ENCODE measurements at regions not wholly inside any gene's neighbourhood (a gene's known extent, or its start where the extent isn't known, plus 50 kb on each side); places are given as distances from the start of the nearest gene placed in this dataset.
"Not testable (repeated sequence)": the region's sequence is repeated elsewhere in the genome, so short reads cannot be mapped to it uniquely, and the experiment has no call there.

GRCh38 chr6:144777249-144777648, 492.1 kb downstream of the UTRN start:
- DNase-seq (ENCODE audit: low spot score): no peak

GRCh38 chr6:144778056-144778455, 492.9 kb downstream of the UTRN start:
- DNase-seq (ENCODE audit: low spot score): no peak

GRCh38 chr6:144778773-144779492, 493.8 kb downstream of the UTRN start:
- DNase-seq (ENCODE audit: low spot score): no peak

GRCh38 chr6:144781836-144782235, 496.7 kb downstream of the UTRN start:
- DNase-seq (ENCODE audit: low spot score): no peak

- no peak for DNase-seq (ENCODE audit: low spot score)
These were observed 497.5 kb downstream of the UTRN start for GRCh38 chr6:144782634-144783033.

- no peak for DNase-seq (ENCODE audit: low spot score)
These were observed 499.9 kb downstream of the UTRN start for GRCh38 chr6:144785056-144785455.

GRCh38 chr6:144786825-144787224, 501.7 kb downstream of the UTRN start:
- no peak for DNase-seq (ENCODE audit: low spot score)

- DNase-seq (ENCODE audit: low spot score): no peak
These were observed 508.6 kb downstream of the UTRN start for GRCh38 chr6:144793744-144794143.

GRCh38 chr6:144795022-144795421, 509.9 kb downstream of the UTRN start:
- DNase-seq (ENCODE audit: low spot score): not testable (repeated sequence)

GRCh38 chr6:144796070-144796469, 510.9 kb downstream of the UTRN start:
- DNase-seq (ENCODE audit: low spot score): no peak

GRCh38 chr6:144797881-144798589, 512.9 kb downstream of the UTRN start:
- no peak for DNase-seq (ENCODE audit: low spot score)

- DNase-seq (ENCODE audit: low spot score): no peak
These were observed 519.2 kb downstream of the UTRN start for GRCh38 chr6:144804246-144804790.

GRCh38 chr6:144805049-144805448, 519.9 kb downstream of the UTRN start:
- DNase-seq (ENCODE audit: low spot score): no peak

GRCh38 chr6:144806222-144806621, 521.1 kb downstream of the UTRN start:
- no peak for DNase-seq (ENCODE audit: low spot score)

- no peak for DNase-seq (ENCODE audit: low spot score)
These were observed 524.0 kb downstream of the UTRN start for GRCh38 chr6:144809120-144809519.

- no peak for DNase-seq (ENCODE audit: low spot score)
These were observed 524.8 kb downstream of the UTRN start for GRCh38 chr6:144809969-144810368.

- DNase-seq (ENCODE audit: low spot score): no peak
These were observed 526.0 kb downstream of the UTRN start for GRCh38 chr6:144811140-144811539.

- no peak for DNase-seq (ENCODE audit: low spot score)
These were observed 531.8 kb downstream of the UTRN start for GRCh38 chr6:144816936-144817335.

- DNase-seq (ENCODE audit: low spot score): no peak
These were observed 535.1 kb downstream of the UTRN start for GRCh38 chr6:144820270-144820669.

GRCh38 chr6:144823131-144823530, 538.0 kb downstream of the UTRN start:
- no peak for DNase-seq (ENCODE audit: low spot score)

- DNase-seq (ENCODE audit: low spot score): no peak
These were observed 538.9 kb downstream of the UTRN start for GRCh38 chr6:144824018-144824417.

- no peak for DNase-seq (ENCODE audit: low spot score)
These were observed 549.4 kb downstream of the UTRN start for GRCh38 chr6:144834426-144835038.
